Liver (tissue), 3 donors: ENCODE measurements at regions not wholly inside any gene's neighbourhood (a gene's known extent, or its start where the extent isn't known, plus 50 kb on each side); places are given as distances from the start of the nearest gene placed in this dataset.

Source experiments
- CTCF ChIP-seq: fragments of 150-350 bp; IDR thresholded peaks from 2 replicates; pipeline ENCODE4 v1.5.1; 2017; ENCODE audit warnings: improper control_type of control experiment, low read depth, low read length; ENCODE audit not compliant: missing input control
- EGR1 ChIP-seq, 2 donors: IDR thresholded peaks; 2 replicates each; pipeline ENCODE4 v1.6.1; 2016 to 2018; ENCODE audit warnings: antibody characterized with exemption in 2 of 2, low read depth in 2 of 2
- FOXA1 ChIP-seq: IDR thresholded peaks from 2 replicates; pipeline ENCODE4 v1.6.1; 2016; ENCODE audit warnings: antibody characterized with exemption
- GABPA ChIP-seq, 2 donors: IDR thresholded peaks in 1 of 2; conservative IDR thresholded peaks in 1 of 2; 2 replicates each; pipeline ENCODE4 v1.6.1; 2016; ENCODE audit warnings: antibody characterized with exemption in 2 of 2, mild to moderate bottlenecking in 1 of 2, moderate library complexity in 1 of 2
- HNF4G ChIP-seq: IDR thresholded peaks from 2 replicates; pipeline ENCODE4 v1.6.1; 2016; ENCODE audit warnings: antibody characterized with exemption
- JUND ChIP-seq, 2 donors: IDR thresholded peaks; 2 replicates each; pipeline ENCODE4 v1.6.1; 2016; ENCODE audit warnings: antibody characterized with exemption in 2 of 2
- MAX ChIP-seq: IDR thresholded peaks from 2 replicates; pipeline ENCODE4 v1.6.1; 2016; ENCODE audit warnings: antibody characterized with exemption
- RAD21 ChIP-seq, 2 donors: IDR thresholded peaks; 2 replicates each; pipeline ENCODE4 v1.6.1; 2016; ENCODE audit warnings: antibody characterized with exemption in 2 of 2, mild to moderate bottlenecking in 2 of 2
- SP1 ChIP-seq: IDR thresholded peaks from 2 replicates; pipeline ENCODE4 v1.6.1; 2018; ENCODE audit warnings: antibody characterized with exemption, mild to moderate bottlenecking
- TAF1 ChIP-seq: conservative IDR thresholded peaks from 2 replicates; pipeline ENCODE4 v1.6.1; 2016; ENCODE audit warnings: antibody characterized with exemption, mild to moderate bottlenecking
- YY1 ChIP-seq: IDR thresholded peaks from 2 replicates; pipeline ENCODE4 v1.6.1; 2016; ENCODE audit warnings: antibody characterized with exemption, mild to moderate bottlenecking
- TF ChIP-seq, protein P1 (sequence below): IDR thresholded peaks from 2 replicates; pipeline ENCODE4 v1.6.1; 2016; ENCODE audit warnings: antibody characterized with exemption, mild to moderate bottlenecking
- donor health status: healthy.
- donor health status: healthy.

DNA sequence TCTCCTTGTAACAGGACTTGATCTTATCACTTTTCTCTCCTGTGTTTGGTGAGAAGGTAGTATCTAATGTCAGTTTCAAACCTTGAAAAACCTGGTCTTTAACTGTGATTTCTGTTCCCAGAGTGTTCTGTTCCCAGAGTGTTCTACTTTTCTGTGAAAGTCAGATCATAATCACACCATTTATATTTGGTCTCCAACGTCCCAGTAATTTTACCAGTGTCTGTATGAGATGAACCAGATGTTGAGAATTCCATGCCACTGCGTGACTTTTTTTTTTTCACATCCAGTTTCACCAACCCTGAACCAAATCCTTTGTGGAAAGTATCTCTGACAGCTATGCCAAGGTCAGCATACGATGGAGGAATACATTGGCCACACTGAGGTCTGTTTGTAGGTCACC, 365.2 kb downstream of the USP25 start:
- TF ChIP-seq CTCF (no peak), HNF4G (no peak), JUND (IDR thresholded peaks at IDR 0.05) (no peak), TAF1 (no peak), YY1 (no peak), SP1 (no peak), MAX (no peak), FOXA1 (no peak), RAD21 (IDR thresholded peaks at IDR 0.05) (no peak), GABPA (IDR thresholded peaks at IDR 0.05 in 1 of 2, conservative IDR thresholded peaks at IDR 0.05 in 1 of 2) (no peak), EGR1 (IDR thresholded peaks at IDR 0.05; ENCODE audit: low read depth in 2 of 2) (no peak)
- TF ChIP-seq, protein P1, sequence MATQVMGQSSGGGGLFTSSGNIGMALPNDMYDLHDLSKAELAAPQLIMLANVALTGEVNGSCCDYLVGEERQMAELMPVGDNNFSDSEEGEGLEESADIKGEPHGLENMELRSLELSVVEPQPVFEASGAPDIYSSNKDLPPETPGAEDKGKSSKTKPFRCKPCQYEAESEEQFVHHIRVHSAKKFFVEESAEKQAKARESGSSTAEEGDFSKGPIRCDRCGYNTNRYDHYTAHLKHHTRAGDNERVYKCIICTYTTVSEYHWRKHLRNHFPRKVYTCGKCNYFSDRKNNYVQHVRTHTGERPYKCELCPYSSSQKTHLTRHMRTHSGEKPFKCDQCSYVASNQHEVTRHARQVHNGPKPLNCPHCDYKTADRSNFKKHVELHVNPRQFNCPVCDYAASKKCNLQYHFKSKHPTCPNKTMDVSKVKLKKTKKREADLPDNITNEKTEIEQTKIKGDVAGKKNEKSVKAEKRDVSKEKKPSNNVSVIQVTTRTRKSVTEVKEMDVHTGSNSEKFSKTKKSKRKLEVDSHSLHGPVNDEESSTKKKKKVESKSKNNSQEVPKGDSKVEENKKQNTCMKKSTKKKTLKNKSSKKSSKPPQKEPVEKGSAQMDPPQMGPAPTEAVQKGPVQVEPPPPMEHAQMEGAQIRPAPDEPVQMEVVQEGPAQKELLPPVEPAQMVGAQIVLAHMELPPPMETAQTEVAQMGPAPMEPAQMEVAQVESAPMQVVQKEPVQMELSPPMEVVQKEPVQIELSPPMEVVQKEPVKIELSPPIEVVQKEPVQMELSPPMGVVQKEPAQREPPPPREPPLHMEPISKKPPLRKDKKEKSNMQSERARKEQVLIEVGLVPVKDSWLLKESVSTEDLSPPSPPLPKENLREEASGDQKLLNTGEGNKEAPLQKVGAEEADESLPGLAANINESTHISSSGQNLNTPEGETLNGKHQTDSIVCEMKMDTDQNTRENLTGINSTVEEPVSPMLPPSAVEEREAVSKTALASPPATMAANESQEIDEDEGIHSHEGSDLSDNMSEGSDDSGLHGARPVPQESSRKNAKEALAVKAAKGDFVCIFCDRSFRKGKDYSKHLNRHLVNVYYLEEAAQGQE, result no peak
